Muscle of leg (tissue), 3 donors: ENCODE measurements at regions not wholly inside any gene's neighbourhood (a gene's known extent, or its start where the extent isn't known, plus 50 kb on each side); places are given as distances from the start of the nearest gene placed in this dataset.

ENCODE experiments used
- DNase-seq: peaks from one replicate; pipeline ENCODE4 v3.0.0; 2013
- H3K27ac ChIP-seq: one replicate; pipeline ENCODE4 v1.5.1; 2013; ENCODE audit warnings: mild to moderate bottlenecking, low read length, control low read depth
- H3K27me3 ChIP-seq: one replicate; pipeline ENCODE4 v1.6.1; 2013; ENCODE audit warnings: low read length; ENCODE audit not compliant: control insufficient read depth, insufficient read depth
- H3K36me3 ChIP-seq: one replicate; pipeline ENCODE4 v1.6.1; 2013; ENCODE audit warnings: low read length; ENCODE audit not compliant: control insufficient read depth, insufficient read depth
- H3K4me1 ChIP-seq: one replicate; pipeline ENCODE4 v1.6.1; 2013; ENCODE audit warnings: low read length; ENCODE audit not compliant: control insufficient read depth, insufficient read depth
- H3K4me3 ChIP-seq: one replicate; pipeline ENCODE4 v1.5.1; 2013; ENCODE audit warnings: low read length, control low read depth
- H3K9me3 ChIP-seq: replicated peaks from 2 replicates; pipeline ENCODE4 v1.6.1; 2013; ENCODE audit warnings: low read depth, low read length; ENCODE audit not compliant: control insufficient read depth
- WGBS: methylation state at CpG from one replicate; pipeline ENCODE4 v1.1.5; 2013; ENCODE audit warnings: missing lambda C conversion rate; ENCODE audit not compliant: insufficient coverage; 5-methylcytosine and 5-hydroxymethylcytosine counted together

- Histone ChIP-seq H3K4me1 (no peaks in the 10 kb centered on the region), H3K27ac (no peak overlapping the region), H3K27me3 (peaks cover 9% of the 10 kb centered on the region), H3K4me3 (no peak overlapping the region), H3K36me3 (no peaks in the 10 kb centered on the region), H3K9me3 (no peaks in the 10 kb centered on the region)
- whole genome bisulfite sequencing, result 92% methylated on average over 2 of the region's 4 CpGs
- no peak for DNase-seq
Measured at GRCh38 chr3:44042772-44043171, 198.9 kb upstream of the TOPAZ1 start.

DNA sequence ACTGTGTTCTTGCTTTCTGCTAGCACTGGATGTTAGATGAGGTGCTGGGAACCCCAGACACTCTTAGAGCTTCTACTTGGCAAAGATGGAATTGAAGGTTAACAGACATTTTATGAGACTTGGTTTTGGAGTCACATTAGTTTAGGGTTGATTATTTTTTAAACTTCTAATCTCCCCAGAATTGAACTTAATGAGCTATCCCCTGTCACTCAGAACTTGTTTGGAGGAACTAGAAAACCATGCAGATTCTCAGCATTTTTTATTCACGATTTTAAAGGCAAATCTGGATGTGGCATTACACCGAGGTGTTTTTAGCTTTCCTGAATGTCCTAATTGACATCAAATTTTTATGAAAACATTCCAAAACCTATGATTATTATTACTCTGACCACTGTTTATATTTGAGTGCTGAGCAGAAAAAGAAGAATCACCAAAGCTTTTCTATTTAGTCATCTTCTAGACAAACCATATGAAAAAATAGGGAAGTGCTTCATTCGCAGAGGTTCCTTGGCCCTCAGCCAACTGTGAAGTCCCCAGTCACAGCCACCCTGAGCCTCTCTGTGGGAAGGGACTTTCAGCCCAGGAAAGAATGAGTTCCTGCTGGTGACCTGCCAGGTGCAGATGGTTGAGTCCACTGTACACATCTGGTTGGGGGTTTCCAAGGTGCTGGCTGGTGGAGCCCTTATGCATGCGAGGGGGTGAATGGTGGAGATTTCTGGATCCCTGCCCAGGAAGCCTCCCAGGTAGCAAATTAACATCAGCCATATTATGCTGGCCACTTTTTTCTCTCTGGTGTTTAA lies 196.0 kb upstream of the TOPAZ1 start:
- DNase-seq, result peak; percentile 41
- Histone ChIP-seq H3K4me1 (no peaks in the 10 kb centered on the region), H3K4me3 (no peak overlapping the region), H3K9me3 (no peaks in the 10 kb centered on the region), H3K27me3 (peaks cover 6% of the 10 kb centered on the region), H3K36me3 (no peaks in the 10 kb centered on the region), H3K27ac (no peak overlapping the region)
- 100% methylated on average over 1 of the region's 4 CpGs for whole genome bisulfite sequencing

DNA sequence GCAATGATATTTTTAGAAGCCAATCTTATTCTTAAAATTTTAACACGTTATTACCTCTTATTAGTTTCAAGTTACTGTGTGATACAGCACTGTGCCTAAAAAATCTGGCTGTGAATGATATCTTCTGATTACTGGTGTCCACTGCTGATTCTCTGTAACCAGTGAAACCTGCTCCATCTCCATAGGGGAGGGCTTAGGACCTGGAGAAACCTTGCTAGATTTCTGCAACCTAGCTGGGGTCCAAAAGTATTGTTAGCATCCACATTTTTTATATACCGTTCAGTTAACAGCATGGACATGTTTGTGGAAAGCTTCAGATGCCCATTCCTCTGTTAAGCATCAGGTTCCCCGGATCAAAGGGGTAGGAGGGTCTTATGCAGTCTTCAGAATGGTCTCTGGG lies 193.9 kb upstream of the TOPAZ1 start:
- Histone ChIP-seq H3K4me1 (no peaks in the 10 kb centered on the region), H3K9me3 (no peaks in the 10 kb centered on the region), H3K36me3 (no peaks in the 10 kb centered on the region), H3K27ac (no peak overlapping the region), H3K4me3 (no peak overlapping the region), H3K27me3 (peaks cover 2% of the 10 kb centered on the region)
- 57% methylated on average over 1 of the region's 3 CpGs for WGBS
- DNase-seq, result no peak

DNA sequence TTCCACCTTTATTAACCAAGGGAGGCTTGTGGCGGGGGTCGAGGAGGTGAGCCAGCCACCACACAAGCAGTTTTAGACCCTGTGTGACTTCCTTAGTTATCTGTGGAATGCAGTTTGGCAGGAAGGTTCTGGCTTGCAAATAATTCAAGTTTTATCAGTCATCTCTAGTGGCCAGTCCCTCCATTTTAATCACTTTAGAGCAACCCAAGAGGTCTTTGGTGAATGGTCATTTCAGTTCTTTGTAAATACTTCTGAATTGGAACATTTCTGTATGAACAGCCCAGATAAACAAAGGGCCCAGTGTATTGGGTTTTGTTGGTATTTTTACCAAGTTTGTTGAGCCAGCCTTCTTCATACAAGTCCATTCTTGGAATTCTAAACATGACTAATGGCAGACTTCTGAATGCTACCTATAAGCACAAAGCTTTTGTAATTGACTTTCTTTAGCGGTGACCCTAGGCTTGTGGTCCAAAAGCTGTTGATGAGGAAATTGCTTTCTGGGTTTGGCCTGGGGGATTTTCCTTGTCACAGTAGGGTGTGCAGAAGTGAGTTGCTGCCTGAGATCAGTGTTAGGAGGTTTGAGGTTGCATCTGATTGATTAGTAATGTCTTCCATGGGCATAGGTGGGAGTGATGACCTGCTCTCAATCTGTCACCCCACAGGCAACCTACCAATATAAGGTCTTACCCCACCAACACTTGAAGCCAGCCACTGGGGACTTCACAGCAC lies 193.3 kb upstream of the TOPAZ1 start:
- Histone ChIP-seq H3K4me3 (no peak overlapping the region), H3K27ac (no peak overlapping the region), H3K4me1 (no peaks in the 10 kb centered on the region), H3K9me3 (no peaks in the 10 kb centered on the region), H3K36me3 (no peaks in the 10 kb centered on the region), H3K27me3 (peaks cover 3% of the 10 kb centered on the region)
- DNase-seq, result no peak
- WGBS, result no CpG with 5 or more reads among the region's 3 CpGs

- no CpG with 5 or more reads among the region's 2 CpGs for WGBS
- Histone ChIP-seq H3K27ac (no peak overlapping the region), H3K4me1 (no peaks in the 10 kb centered on the region), H3K9me3 (no peaks in the 10 kb centered on the region), H3K36me3 (no peaks in the 10 kb centered on the region), H3K27me3 (peaks cover 6% of the 10 kb centered on the region), H3K4me3 (no peak overlapping the region)
- DNase-seq, result no peak
Measured at GRCh38 chr3:44048949-44049348, 192.7 kb upstream of the TOPAZ1 start.

- no peak for DNase-seq
- Histone ChIP-seq H3K36me3 (no peaks in the 10 kb centered on the region), H3K4me3 (no peak overlapping the region), H3K4me1 (no peaks in the 10 kb centered on the region), H3K27ac (no peak overlapping the region), H3K9me3 (no peaks in the 10 kb centered on the region), H3K27me3 (peaks cover 4% of the 10 kb centered on the region)
- WGBS, result 78% methylated on average over 4 of the region's 9 CpGs
Measured at GRCh38 chr3:44050101-44050500, 191.6 kb upstream of the TOPAZ1 start.

DNA sequence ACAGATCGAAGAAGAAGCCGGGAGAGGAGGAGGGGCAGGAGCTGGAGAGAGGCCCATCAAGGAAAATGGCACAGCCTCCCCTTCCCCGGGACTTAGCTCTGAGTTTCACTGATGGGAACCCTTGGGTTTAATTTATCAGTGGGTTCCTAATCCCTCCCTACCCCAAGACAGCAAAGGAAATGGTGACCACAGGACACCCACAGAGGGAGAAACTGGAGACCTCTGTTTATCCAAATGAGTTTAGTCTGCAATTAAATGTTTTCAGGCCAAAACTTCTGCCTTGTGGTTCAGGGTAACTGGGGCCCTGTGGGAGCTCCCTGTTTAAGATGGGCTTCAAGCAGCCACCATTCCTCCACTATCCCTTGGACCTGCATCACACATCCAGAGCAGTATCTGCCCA lies 190.8 kb upstream of the TOPAZ1 start:
- peaks cover 4% of the 10 kb centered on the region for H3K27me3 ChIP-seq
- DNase-seq, result no peak
- WGBS, result 80% methylated on average over 2 of the region's 3 CpGs

GRCh38 chr3:44055951-44056350 lies 185.7 kb upstream of the TOPAZ1 start:
- no peaks in the 10 kb centered on the region for H3K36me3 ChIP-seq
- DNase-seq, result no peak
- H3K9me3 ChIP-seq, result no peaks in the 10 kb centered on the region
- no peak overlapping the region for H3K4me3 ChIP-seq
- H3K27me3 ChIP-seq, result peaks cover 33% of the 10 kb centered on the region
- H3K4me1 ChIP-seq, result no peaks in the 10 kb centered on the region
- H3K27ac ChIP-seq, result no peak overlapping the region
- 17% methylated on average over 1 of the region's 3 CpGs for WGBS

More for the DNA sequence above, 190.8 kb upstream of the TOPAZ1 start:
- H3K4me1 ChIP-seq, result no peaks in the 10 kb centered on the region
- no peaks in the 10 kb centered on the region for H3K36me3 ChIP-seq
- H3K9me3 ChIP-seq, result no peaks in the 10 kb centered on the region
- H3K4me3 ChIP-seq, result no peak overlapping the region
- H3K27ac ChIP-seq, result no peak overlapping the region

DNA sequence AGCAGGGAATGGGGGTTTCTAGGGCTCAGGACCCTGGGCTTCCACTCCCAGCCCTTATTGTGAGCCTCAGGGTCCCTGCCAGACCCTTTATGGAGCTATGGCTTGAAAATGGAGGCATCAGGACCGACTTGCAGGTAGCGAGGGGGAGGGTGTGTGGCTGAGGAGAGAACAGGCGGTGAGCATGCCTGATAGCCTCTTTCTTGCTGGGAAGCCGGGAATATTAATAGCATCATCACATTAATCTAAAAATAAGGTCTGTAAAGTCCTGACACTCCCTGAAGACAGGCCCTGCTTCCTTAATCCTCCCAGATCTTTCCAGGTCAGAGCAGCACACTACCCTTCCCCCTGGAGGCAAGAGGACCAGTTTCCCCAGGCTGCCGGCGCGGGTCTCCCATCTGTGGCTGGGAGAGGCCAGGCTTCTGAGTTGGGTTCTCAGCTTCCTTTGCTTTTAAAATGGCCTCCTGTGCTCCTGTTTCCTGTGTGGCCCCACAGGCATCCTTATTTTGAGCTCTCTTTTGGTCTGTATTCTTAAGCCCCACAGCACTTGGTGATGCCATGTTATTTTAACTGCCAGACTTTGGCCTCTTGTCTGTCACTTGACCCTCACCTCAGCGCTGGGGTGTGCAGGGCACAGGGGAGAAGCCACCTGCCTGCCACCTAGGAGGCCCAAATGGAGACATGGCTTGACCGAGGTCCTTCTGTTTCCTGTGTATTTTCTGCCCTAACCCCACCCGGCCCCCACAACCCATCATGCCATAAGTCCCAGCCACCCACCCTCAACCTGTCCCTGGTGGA lies 185.0 kb upstream of the TOPAZ1 start:
- H3K4me1 ChIP-seq, result no peaks in the 10 kb centered on the region
- peaks cover 37% of the 10 kb centered on the region for H3K27me3 ChIP-seq
- no peaks in the 10 kb centered on the region for H3K9me3 ChIP-seq
- DNase-seq, result no peak
- H3K4me3 ChIP-seq, result no peak overlapping the region
- no peaks in the 10 kb centered on the region for H3K36me3 ChIP-seq
- no peak overlapping the region for H3K27ac ChIP-seq
- WGBS, result 85% methylated on average over 6 of the region's 10 CpGs
